CD14-positive monocyte (primary cell): ENCODE measurements at regions not wholly inside any gene's neighbourhood (a gene's known extent, or its start where the extent isn't known, plus 50 kb on each side); places are given as distances from the start of the nearest gene placed in this dataset.

Source experiments
- DNase-seq, 3 donors: peaks; one replicate each; pipeline ENCODE4 v3.0.0-alpha.2; 2011 to 2022
- H2AFZ ChIP-seq: 2 replicates; pipeline ENCODE4 v1.6.0; 2012; ENCODE audit warnings: mild to moderate bottlenecking, low read depth, low read length, inconsistent platforms; ENCODE audit not compliant: insufficient read depth, poor library complexity, severe bottlenecking
- H3K27ac ChIP-seq, 2 donors: 1 replicate in 1 of 2; 2 replicates in 1 of 2; pipeline ENCODE4 v1.5.1; 2012 to 2013; ENCODE audit warnings: low read length in 2 of 2, control low read depth in 1 of 2, inconsistent platforms in 1 of 2, low read depth in 1 of 2, mild to moderate bottlenecking in 1 of 2
- H3K27me3 ChIP-seq, 2 donors: one replicate each; pipeline versions ENCODE4 v1.6.0 to v1.6.1; 2011 to 2013; ENCODE audit warnings: low read length in 2 of 2; ENCODE audit not compliant: control insufficient read depth in 2 of 2, insufficient read depth in 2 of 2
- H3K36me3 ChIP-seq, 2 donors: replicated peaks in 1 of 2; 1 replicate in 1 of 2; 2 replicates in 1 of 2; pipeline versions ENCODE4 v1.5.1 to v1.6.1; 2012 to 2013; ENCODE audit warnings: low read length in 2 of 2, control low read depth in 1 of 2, inconsistent platforms in 1 of 2, mild to moderate bottlenecking in 1 of 2; ENCODE audit not compliant: insufficient read depth in 2 of 2, control insufficient read depth in 1 of 2
- H3K4me1 ChIP-seq, 2 donors: 1 replicate in 1 of 2; 2 replicates in 1 of 2; pipeline versions ENCODE4 v1.5.1 to v1.6.1; 2012 to 2013; ENCODE audit warnings: low read length in 2 of 2, control low read depth in 1 of 2, inconsistent platforms in 1 of 2, mild to moderate bottlenecking in 1 of 2, moderate library complexity in 1 of 2; ENCODE audit not compliant: insufficient read depth in 2 of 2, control insufficient read depth in 1 of 2
- H3K4me2 ChIP-seq: replicated peaks from 2 replicates; pipeline ENCODE3; 2012; ENCODE audit warnings: low read length, moderate library complexity, mild to moderate bottlenecking; ENCODE audit not compliant: poor library complexity, severe bottlenecking; ENCODE audit errors: extremely low read depth
- H3K4me3 ChIP-seq, 3 experiments: fragments of 200-600 bp in 1 of 3; sonication (generic) in 1 of 3; replicated peaks in 1 of 3; 1 replicate in 2 of 3; 2 replicates in 1 of 3; pipeline ENCODE4 v1.5.1; 2011 to 2013; ENCODE audit warnings: low read length in 3 of 3, mild to moderate bottlenecking in 3 of 3, control low read depth in 2 of 3, low read depth in 2 of 3, inconsistent platforms in 1 of 3, moderate library complexity in 1 of 3
- H3K79me2 ChIP-seq: 2 replicates; pipeline ENCODE4 v1.6.0; 2012; ENCODE audit warnings: mild to moderate bottlenecking, control low read depth, inconsistent platforms, low read length, moderate library complexity; ENCODE audit not compliant: insufficient read depth
- H3K9ac ChIP-seq: 2 replicates; pipeline ENCODE4 v1.6.0; 2017; ENCODE audit warnings: low read length, mild to moderate bottlenecking; ENCODE audit not compliant: insufficient read depth, poor library complexity, severe bottlenecking
- H3K9me3 ChIP-seq, 2 donors: replicated peaks in 1 of 2; 1 replicate in 1 of 2; 2 replicates in 1 of 2; pipeline versions ENCODE4 v1.5.1 to v1.6.1; 2012 to 2013; ENCODE audit warnings: low read length in 2 of 2, control low read depth in 1 of 2; ENCODE audit not compliant: control insufficient read depth in 1 of 2, insufficient read depth in 1 of 2
- H4K20me1 ChIP-seq: 2 replicates; pipeline ENCODE4 v1.6.0; 2012; ENCODE audit warnings: mild to moderate bottlenecking, low read length, control low read depth, moderate library complexity; ENCODE audit not compliant: insufficient read depth
- H3K27ac Mint-ChIP-seq, 7 donors: one replicate each; pipeline ENCODE4 v1.8.0; 2020; ENCODE audit warnings: mild to moderate bottlenecking in 7 of 7, mixed read lengths in 7 of 7, moderate library complexity in 6 of 7, inconsistent platforms in 2 of 7
- H3K27me3 Mint-ChIP-seq, 3 donors: one replicate each; pipeline ENCODE4 v1.8.0; 2021 to 2022; ENCODE audit warnings: low read depth in 3 of 3, mild to moderate bottlenecking in 3 of 3, mixed read lengths in 3 of 3, moderate library complexity in 3 of 3, inconsistent platforms in 1 of 3
- H3K36me3 Mint-ChIP-seq, 2 donors: one replicate each; pipeline ENCODE4 v1.8.0; 2020; ENCODE audit warnings: mixed read lengths in 2 of 2, inconsistent platforms in 1 of 2, mild to moderate bottlenecking in 1 of 2
- H3K4me1 Mint-ChIP-seq: one replicate; pipeline ENCODE4 v1.8.0; 2020; ENCODE audit warnings: mild to moderate bottlenecking, mixed read lengths
- H3K4me3 Mint-ChIP-seq, 2 donors: one replicate each; pipeline ENCODE4 v1.8.0; 2020; ENCODE audit warnings: mild to moderate bottlenecking in 2 of 2, mixed read lengths in 2 of 2, moderate library complexity in 1 of 2
- H3K9me3 Mint-ChIP-seq, 7 donors: one replicate each; pipeline ENCODE4 v1.8.0; 2020 to 2022; ENCODE audit warnings: mixed read lengths in 7 of 7, mild to moderate bottlenecking in 6 of 7, moderate library complexity in 6 of 7, inconsistent platforms in 2 of 7
- CTCF ChIP-seq: fragments of 200-600 bp; IDR thresholded peaks from one replicate; pipeline ENCODE4 v1.8.0; 2022; ENCODE audit warnings: antibody characterized with exemption, mild to moderate bottlenecking
- WGBS: methylation state at CpG from one replicate; pipeline ENCODE4 v1.1.5; 2013; ENCODE audit warnings: missing lambda C conversion rate; ENCODE audit not compliant: insufficient coverage; 5-methylcytosine and 5-hydroxymethylcytosine counted together
- intact Hi-C, 2 donors: fragments of 100-400 bp; cut with micrococcal nuclease; formaldehyde crosslinking; loops; one replicate each; pipeline versions ENCODE4 v1.15.0 to v1.15.1; 2023

GRCh38 chr15:81886591-81886990 is 159.2 kb downstream of the MEX3B start:
- H3K27ac ChIP-seq: no peak overlapping the region
- no peaks in the 10 kb centered on the region for H3K27me3 ChIP-seq
- no peaks in the 10 kb centered on the region for H3K79me2 ChIP-seq
- H4K20me1 ChIP-seq: no peaks in the 10 kb centered on the region
- no peak overlapping the region for H3K4me3 ChIP-seq
- TF ChIP-seq CTCF: no peak
- Mint-ChIP-seq H3K36me3 (no peaks in the 10 kb centered on the region), H3K27ac (no peak overlapping the region), H3K27me3 (no peaks in the 10 kb centered on the region), H3K4me1 (peaks cover 3% of the 10 kb centered on the region), H3K4me3 (no peak overlapping the region), H3K9me3 (peaks cover 0 to 7% (median 0%) of the 10 kb centered on the region in 7 donors)
- H3K4me1 ChIP-seq: no peaks in the 10 kb centered on the region
- H3K36me3 ChIP-seq: no peaks in the 10 kb centered on the region
- DNase-seq: no peak
- intact Hi-C loops: no loop called here
- WGBS: 94% methylated on average over 3 of the region's 6 CpGs
- H2AFZ ChIP-seq: no peak overlapping the region
- H3K9me3 ChIP-seq: no peaks in the 10 kb centered on the region
- no peak overlapping the region for H3K9ac ChIP-seq
- no peak overlapping the region for H3K4me2 ChIP-seq

- Mint-ChIP-seq H3K27ac (no peak overlapping the region), H3K4me1 (peaks cover 4% of the 10 kb centered on the region), H3K4me3 (no peak overlapping the region), H3K9me3 (peaks cover 0 to 7% (median 0%) of the 10 kb centered on the region in 7 donors), H3K27me3 (no peaks in the 10 kb centered on the region), H3K36me3 (no peaks in the 10 kb centered on the region)
- intact Hi-C loops: no loop called here
- Histone ChIP-seq H3K36me3 (no peaks in the 10 kb centered on the region), H3K4me3 (no peak overlapping the region), H3K9ac (no peak overlapping the region), H3K9me3 (no peaks in the 10 kb centered on the region), H3K27me3 (no peaks in the 10 kb centered on the region), H3K4me2 (no peak overlapping the region), H3K27ac (no peak overlapping the region), H2AFZ (no peak overlapping the region), H4K20me1 (no peaks in the 10 kb centered on the region), H3K4me1 (no peaks in the 10 kb centered on the region), H3K79me2 (no peaks in the 10 kb centered on the region)
- no peak for DNase-seq
- WGBS: 91% methylated on average over 2 of the region's 2 CpGs
- TF ChIP-seq CTCF: no peak
These were observed 159.7 kb downstream of the MEX3B start for GRCh38 chr15:81886080-81886479.
